AG10803 (cell line): ENCODE measurements at regions not wholly inside any gene's neighbourhood (a gene's known extent, or its start where the extent isn't known, plus 50 kb on each side); places are given as distances from the start of the nearest gene placed in this dataset.

ENCODE experiments used
- DNase-seq: peaks from one replicate; pipeline ENCODE4 v3.0.0; 2010; ENCODE audit warnings: low read depth
- H3K4me3 ChIP-seq: 2 replicates; pipeline ENCODE4 v1.5.1; 2011; ENCODE audit warnings: mild to moderate bottlenecking, low read length, control low read depth
- TF ChIP-seq, protein P1 (sequence below): conservative IDR thresholded peaks from 2 replicates; pipeline ENCODE4 v1.5.1; 2011; ENCODE audit warnings: mild to moderate bottlenecking, low read length, control low read depth, inconsistent platforms

DNA sequence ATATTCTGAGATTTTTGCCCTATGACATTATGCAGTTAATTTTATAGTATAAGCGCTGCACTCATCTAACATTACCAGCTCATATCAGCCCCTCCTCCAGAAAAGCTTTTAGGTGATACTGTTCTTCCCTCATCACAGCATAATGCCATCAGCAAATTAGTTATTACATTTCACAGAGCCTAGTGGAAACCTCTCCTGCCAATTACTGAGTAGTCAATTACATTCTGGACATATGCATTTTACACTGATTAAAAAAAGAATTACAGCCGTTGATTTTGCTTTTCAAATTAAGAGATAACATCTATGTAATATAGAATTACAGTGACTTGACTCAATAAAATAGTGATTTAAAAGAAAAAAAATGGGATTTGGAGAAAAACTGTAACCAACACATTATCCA is 542.1 kb downstream of the UQCRFS1 start:
- TF ChIP-seq, protein P1, sequence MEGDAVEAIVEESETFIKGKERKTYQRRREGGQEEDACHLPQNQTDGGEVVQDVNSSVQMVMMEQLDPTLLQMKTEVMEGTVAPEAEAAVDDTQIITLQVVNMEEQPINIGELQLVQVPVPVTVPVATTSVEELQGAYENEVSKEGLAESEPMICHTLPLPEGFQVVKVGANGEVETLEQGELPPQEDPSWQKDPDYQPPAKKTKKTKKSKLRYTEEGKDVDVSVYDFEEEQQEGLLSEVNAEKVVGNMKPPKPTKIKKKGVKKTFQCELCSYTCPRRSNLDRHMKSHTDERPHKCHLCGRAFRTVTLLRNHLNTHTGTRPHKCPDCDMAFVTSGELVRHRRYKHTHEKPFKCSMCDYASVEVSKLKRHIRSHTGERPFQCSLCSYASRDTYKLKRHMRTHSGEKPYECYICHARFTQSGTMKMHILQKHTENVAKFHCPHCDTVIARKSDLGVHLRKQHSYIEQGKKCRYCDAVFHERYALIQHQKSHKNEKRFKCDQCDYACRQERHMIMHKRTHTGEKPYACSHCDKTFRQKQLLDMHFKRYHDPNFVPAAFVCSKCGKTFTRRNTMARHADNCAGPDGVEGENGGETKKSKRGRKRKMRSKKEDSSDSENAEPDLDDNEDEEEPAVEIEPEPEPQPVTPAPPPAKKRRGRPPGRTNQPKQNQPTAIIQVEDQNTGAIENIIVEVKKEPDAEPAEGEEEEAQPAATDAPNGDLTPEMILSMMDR = no peak
- no peak overlapping the region for H3K4me3 ChIP-seq
- no peak for DNase-seq

DNA sequence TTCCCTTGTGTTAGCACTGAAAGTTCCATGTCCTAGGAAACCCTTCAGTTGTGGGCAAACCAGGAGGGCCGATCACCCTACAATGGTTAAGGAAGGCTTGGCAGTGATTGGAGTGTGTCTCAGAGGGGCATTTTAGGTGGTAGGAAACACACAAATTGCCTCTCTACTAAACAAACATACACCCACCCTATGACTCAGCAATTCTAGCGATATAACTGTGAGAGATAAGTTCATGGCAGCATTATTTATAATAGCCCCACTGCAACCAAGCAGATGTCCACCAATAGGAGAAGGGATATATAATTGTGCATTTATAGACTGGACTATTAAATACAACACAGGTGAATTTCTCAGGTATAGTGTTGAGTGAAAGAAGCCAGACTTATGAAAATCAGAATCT is 543.1 kb downstream of the UQCRFS1 start:
- DNase-seq = no peak
- H3K4me3 ChIP-seq = no peak overlapping the region
- TF ChIP-seq, protein P1 = no peak

DNA sequence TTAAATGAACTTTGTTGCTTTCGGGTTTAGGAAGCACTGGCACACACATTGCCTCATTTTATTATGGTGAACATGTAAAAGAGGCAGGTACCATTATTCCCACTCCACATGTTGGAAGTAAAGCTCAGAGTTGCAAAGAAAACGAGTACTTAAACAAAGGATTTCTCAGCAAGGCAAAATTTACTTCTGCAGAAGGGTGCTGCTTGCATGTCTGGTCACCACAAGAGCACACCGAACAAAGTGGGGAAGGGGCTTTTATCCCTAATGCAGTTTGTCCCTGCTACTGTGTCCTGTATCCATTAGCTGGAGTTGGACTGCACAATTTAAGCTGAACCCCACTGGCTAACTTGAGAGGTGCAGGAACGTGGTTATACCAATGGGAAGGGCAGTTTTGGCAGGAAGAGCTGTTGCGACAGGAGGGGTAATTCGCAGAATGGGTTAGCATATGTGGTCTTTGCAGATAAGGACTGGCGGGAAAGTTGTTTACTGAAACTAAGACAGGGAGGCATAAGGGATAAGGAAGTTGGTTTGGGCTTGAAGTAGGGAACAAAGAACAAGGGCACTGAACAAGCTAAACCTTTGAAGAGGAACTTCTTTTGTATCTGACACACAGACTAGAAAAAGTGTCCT is 545.5 kb downstream of the UQCRFS1 start:
- no peak for DNase-seq
- no peak overlapping the region for H3K4me3 ChIP-seq
- TF ChIP-seq, protein P1 = no peak

- TF ChIP-seq, protein P1 = no peak
- no peak for DNase-seq
- no peak overlapping the region for H3K4me3 ChIP-seq
These were observed 547.2 kb downstream of the UQCRFS1 start for GRCh38 chr19:28665748-28666147.

- H3K4me3 ChIP-seq = no peak overlapping the region
- no peak for DNase-seq
- TF ChIP-seq, protein P1 = no peak
These were observed 556.3 kb downstream of the UQCRFS1 start for GRCh38 chr19:28656644-28657043.

DNA sequence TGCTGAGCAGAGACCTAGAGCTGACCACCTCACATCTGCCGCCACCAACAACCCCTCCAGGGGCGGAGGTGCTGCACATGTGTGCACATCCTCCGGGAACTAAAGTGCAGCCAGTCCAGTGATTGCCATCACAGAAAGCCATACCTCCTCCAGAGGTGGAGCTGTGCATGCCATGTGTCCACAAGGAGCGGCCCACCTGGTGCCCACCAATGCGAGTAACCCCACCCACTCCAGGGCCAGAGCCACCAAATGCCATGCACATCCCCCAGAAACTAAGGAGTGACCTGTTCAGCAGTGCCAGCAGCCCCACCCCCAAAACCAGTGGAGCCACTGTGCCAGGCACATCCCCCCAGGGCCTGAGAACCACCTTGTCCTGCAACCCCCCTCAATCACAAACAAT is 557.9 kb downstream of the UQCRFS1 start:
- no peak for DNase-seq
- H3K4me3 ChIP-seq = no peak overlapping the region
- TF ChIP-seq, protein P1 = no peak

- TF ChIP-seq, protein P1 = no peak
- no peak for DNase-seq
- no peak overlapping the region for H3K4me3 ChIP-seq
These were observed 560.2 kb downstream of the UQCRFS1 start for GRCh38 chr19:28652765-28653164.
